ENCODE measurements at regions not wholly inside any gene's neighbourhood (a gene's known extent, or its start where the extent isn't known, plus 50 kb on each side); places are given as distances from the start of the nearest gene placed in this dataset.

DNA sequence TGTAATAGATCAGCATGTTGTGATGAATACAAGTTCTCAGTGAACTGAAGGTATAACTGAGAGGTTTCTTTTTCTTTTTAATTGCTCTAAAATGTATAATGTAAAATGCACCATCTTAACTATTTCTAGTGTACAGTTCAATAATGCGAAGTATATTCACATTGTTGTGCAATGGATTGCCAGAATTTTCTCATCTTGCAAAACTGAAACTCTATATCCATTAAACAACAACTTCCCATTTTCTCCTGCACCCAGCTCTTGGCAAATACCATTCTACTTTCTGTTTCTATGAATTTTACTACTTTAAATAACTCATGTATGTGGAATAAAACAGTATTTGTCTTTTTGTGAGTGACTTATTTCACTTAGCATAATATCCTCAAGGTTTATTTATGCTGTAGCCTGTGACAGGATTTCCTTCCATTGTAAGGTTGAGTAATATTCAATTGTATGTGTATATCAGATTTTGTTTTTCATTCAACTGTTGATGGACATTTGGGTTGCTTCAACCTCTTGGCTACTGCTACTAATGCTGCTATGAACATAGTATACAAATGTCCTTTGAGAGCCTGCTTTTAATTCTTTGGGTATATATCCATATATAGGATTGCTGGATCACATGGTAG is 53.5 kb upstream of the NPFFR2 start:
- TF ChIP-seq EZH2 (IDR thresholded peaks at IDR 0.05; ENCODE audit: borderline replicate concordance, low read length) (no peak), CTCF (IDR thresholded peaks at IDR 0.05; ENCODE audit: low read length) (no peak)
